ENCODE measurements at regions not wholly inside any gene's neighbourhood (a gene's known extent, or its start where the extent isn't known, plus 50 kb on each side); places are given as distances from the start of the nearest gene placed in this dataset.

DNA sequence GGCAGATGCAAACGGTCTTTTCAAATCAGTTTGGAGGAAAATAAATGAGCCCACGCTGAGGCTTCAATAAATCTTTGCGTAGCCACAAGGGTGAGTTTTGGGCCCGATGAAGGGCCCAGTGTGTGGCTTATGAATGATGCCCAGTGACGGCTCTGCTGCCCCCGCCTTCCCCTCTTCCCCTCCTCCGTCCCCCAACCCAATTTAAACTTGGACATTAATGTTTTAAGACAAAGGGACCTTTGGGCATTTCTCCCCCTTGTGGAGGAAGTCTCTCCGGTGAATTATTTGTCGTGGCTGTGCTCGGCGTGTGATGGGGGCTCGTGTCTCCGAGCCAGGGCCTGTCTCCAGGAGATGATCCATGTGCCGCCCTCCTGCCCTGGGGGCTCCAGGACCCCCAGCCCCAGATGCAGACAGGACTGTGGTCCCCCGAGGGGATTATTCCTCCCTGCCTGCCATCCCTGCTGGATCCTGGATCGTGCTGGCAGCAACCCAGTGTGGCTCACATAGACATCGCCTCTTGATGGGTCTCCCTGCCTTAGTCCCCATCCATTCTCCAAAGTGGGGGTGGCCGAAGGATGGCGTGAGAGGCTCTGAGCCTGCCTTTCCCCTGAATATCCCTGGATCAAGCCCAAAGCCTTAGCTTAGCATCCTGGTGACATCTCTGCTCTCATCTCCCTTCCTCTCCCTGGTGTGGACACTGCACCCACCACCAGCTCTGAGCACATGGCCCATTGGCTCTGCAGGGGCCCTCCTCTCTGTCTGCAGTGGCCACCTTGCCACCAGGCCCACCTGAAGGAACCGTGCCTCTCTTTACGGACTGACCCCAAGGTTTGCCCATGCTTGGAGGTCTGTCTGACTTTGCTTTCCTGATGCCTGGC is 56.4 kb downstream of the SMIM38 start:
- CTCF ChIA-PET (ENCODE audit: unreplicated experiment), result no interaction called here
- Histone ChIP-seq H3K4me3 (ENCODE audit: low read depth, low read length, poor library complexity, severe bottlenecking) (no peak overlapping the region), H3K4me2 (ENCODE audit: low read length) (no peak overlapping the region), H3K27ac (ENCODE audit: low read depth, low read length, poor library complexity, severe bottlenecking) (no peak overlapping the region), H2AFZ (ENCODE audit: low read length) (no peak overlapping the region), H4K20me1 (ENCODE audit: insufficient read depth, low read length) (no peaks in the 10 kb centered on the region), H3K79me2 (ENCODE audit: insufficient read depth, low read depth, low read length) (no peaks in the 10 kb centered on the region), H3K9me3 (ENCODE audit: low read length) (no peaks in the 10 kb centered on the region), H3K9me2 (ENCODE audit: insufficient read depth, low read length) (no peaks in the 10 kb centered on the region), H3K4me1 (ENCODE audit: insufficient read depth, low read length, poor library complexity, severe bottlenecking) (no peaks in the 10 kb centered on the region), H3K36me3 (ENCODE audit: insufficient read depth, low read length) (no peaks in the 10 kb centered on the region)
- intact Hi-C loops (cut with micrococcal nuclease; ENCODE audit: unreplicated experiment), result no loop called here
- TF ChIP-seq CTCF (conservative IDR thresholded peaks at IDR 0.05; ENCODE audit: low read length), result no peak
- TF ChIP-seq EZH2phosphoT487 (IDR thresholded peaks at IDR 0.05; ENCODE audit: borderline replicate concordance, low read depth, low read length), result no peak
- POLR2A ChIA-PET, result interaction anchor here (0.6 kb wide), 1 partner anchor 147 kb away, joined by 4 read pairs; no protein-coding TSS in a partner anchor
- no peak for DNase-seq (ENCODE audit: low spot score)
- no TSS peak for BruUV-seq (replicated peaks)

DNA sequence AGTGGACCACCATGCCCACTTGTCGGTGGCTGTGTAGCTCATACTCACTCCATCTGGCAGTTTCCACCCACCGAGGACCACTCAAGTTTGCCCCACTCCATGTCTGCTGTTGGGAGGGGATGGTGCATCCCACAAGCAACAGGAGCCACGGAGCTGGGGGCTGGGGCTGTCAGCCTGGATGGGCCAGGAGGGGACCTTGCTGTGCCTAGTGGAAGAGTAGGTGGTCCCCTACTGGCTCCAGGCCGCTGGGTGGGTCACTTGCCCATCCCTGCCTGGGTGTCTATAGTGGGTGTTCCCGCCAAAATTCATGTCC is 57.0 kb downstream of the SMIM38 start:
- BruUV-seq (replicated peaks), result no TSS peak
- Histone ChIP-seq H3K79me2 (ENCODE audit: insufficient read depth, low read depth, low read length) (no peaks in the 10 kb centered on the region), H3K27ac (ENCODE audit: low read depth, low read length, poor library complexity, severe bottlenecking) (no peak overlapping the region), H3K4me1 (ENCODE audit: insufficient read depth, low read length, poor library complexity, severe bottlenecking) (no peaks in the 10 kb centered on the region), H3K4me3 (ENCODE audit: low read depth, low read length, poor library complexity, severe bottlenecking) (no peak overlapping the region), H3K4me2 (ENCODE audit: low read length) (no peak overlapping the region), H3K9me3 (ENCODE audit: low read length) (no peaks in the 10 kb centered on the region), H3K9me2 (ENCODE audit: insufficient read depth, low read length) (no peaks in the 10 kb centered on the region), H2AFZ (ENCODE audit: low read length) (no peak overlapping the region), H4K20me1 (ENCODE audit: insufficient read depth, low read length) (no peaks in the 10 kb centered on the region), H3K36me3 (ENCODE audit: insufficient read depth, low read length) (no peaks in the 10 kb centered on the region)
- ChIA-PET CTCF (ENCODE audit: unreplicated experiment) (no interaction called here), POLR2A (no interaction called here)
- intact Hi-C loops (cut with micrococcal nuclease; ENCODE audit: unreplicated experiment), result no loop called here
- TF ChIP-seq CTCF (conservative IDR thresholded peaks at IDR 0.05; ENCODE audit: low read length) (no peak), EZH2phosphoT487 (IDR thresholded peaks at IDR 0.05; ENCODE audit: borderline replicate concordance, low read depth, low read length) (no peak)
- DNase-seq (ENCODE audit: low spot score), result no peak

- H3K27ac ChIP-seq (ENCODE audit: low read depth, low read length, poor library complexity, severe bottlenecking), result no peak overlapping the region
- no peaks in the 10 kb centered on the region for H3K9me3 ChIP-seq (ENCODE audit: low read length)
- no peaks in the 10 kb centered on the region for H4K20me1 ChIP-seq (ENCODE audit: insufficient read depth, low read length)
- no TSS peak for BruUV-seq (replicated peaks)
- no peaks in the 10 kb centered on the region for H3K4me1 ChIP-seq (ENCODE audit: insufficient read depth, low read length, poor library complexity, severe bottlenecking)
- POLR2A ChIA-PET, result no interaction called here
- no peak overlapping the region for H3K4me2 ChIP-seq (ENCODE audit: low read length)
- no peaks in the 10 kb centered on the region for H3K9me2 ChIP-seq (ENCODE audit: insufficient read depth, low read length)
- no peak overlapping the region for H3K4me3 ChIP-seq (ENCODE audit: low read depth, low read length, poor library complexity, severe bottlenecking)
- no peak overlapping the region for H2AFZ ChIP-seq (ENCODE audit: low read length)
- no peaks in the 10 kb centered on the region for H3K79me2 ChIP-seq (ENCODE audit: insufficient read depth, low read depth, low read length)
- CTCF ChIA-PET (ENCODE audit: unreplicated experiment), result no interaction called here
- no peak for TF ChIP-seq EZH2phosphoT487 (IDR thresholded peaks at IDR 0.05; ENCODE audit: borderline replicate concordance, low read depth, low read length)
- TF ChIP-seq CTCF (conservative IDR thresholded peaks at IDR 0.05; ENCODE audit: low read length), result no peak
- DNase-seq (ENCODE audit: low spot score), result no peak
- no peaks in the 10 kb centered on the region for H3K36me3 ChIP-seq (ENCODE audit: insufficient read depth, low read length)
- intact Hi-C loops (cut with micrococcal nuclease; ENCODE audit: unreplicated experiment), result no loop called here
Observed at GRCh38 chr11:69213316-69213715, 57.6 kb downstream of the SMIM38 start.
